Activated CD8-positive, alpha-beta memory T cell treated with anti-CD3 and anti-CD28 coated beads, Interleukin-2, amount 10 ng/mL, durations not matched to agents 7 days and 5 days (primary cell): ENCODE measurements at regions not wholly inside any gene's neighbourhood (a gene's known extent, or its start where the extent isn't known, plus 50 kb on each side); places are given as distances from the start of the nearest gene placed in this dataset.
A peak's percentile ranks its signal among the peaks of the same experiment; 100 is the strongest.
"Not testable (repeated sequence)": the region's sequence is repeated elsewhere in the genome, so short reads cannot be mapped to it uniquely, and the experiment has no call there.

ENCODE experiments used
- ATAC-seq: fragments of 150-1000 bp; cut with Tn5 transposase; one replicate; pipeline ENCODE4 v1.10.0; 2021; ENCODE audit warnings: moderate library complexity
- CTCF ChIA-PET: fragments of 350-600 bp; sonication (Branson Sonifier 250); formaldehyde crosslinking; loops from one replicate; lab custom pipeline; 2021; ENCODE audit warnings: antibody characterized with exemption; lab: Charles Lee
- DNase-seq: peaks from one replicate; pipeline ENCODE4 v3.0.0-alpha.2; 2020
- H3K27ac Mint-ChIP-seq: one replicate; pipeline ENCODE4 v1.8.0; 2021; ENCODE audit warnings: mild to moderate bottlenecking, mixed read lengths
- H3K27me3 Mint-ChIP-seq: one replicate; pipeline ENCODE4 v1.8.0; 2021; ENCODE audit warnings: mixed read lengths
- H3K36me3 Mint-ChIP-seq: one replicate; pipeline ENCODE4 v1.8.0; 2021; ENCODE audit warnings: mild to moderate bottlenecking, mixed read lengths
- H3K4me1 Mint-ChIP-seq: one replicate; pipeline ENCODE4 v1.8.0; 2021; ENCODE audit warnings: mixed read lengths
- H3K4me3 Mint-ChIP-seq: one replicate; pipeline ENCODE4 v1.8.0; 2021; ENCODE audit warnings: mild to moderate bottlenecking, moderate library complexity, mixed read lengths
- H3K9me3 Mint-ChIP-seq: one replicate; pipeline ENCODE4 v1.8.0; 2022; ENCODE audit warnings: low read depth, mixed read lengths

- H3K4me3 Mint-ChIP-seq = no peak overlapping the region
- DNase-seq (no peak), ATAC-seq (no peak)
- CTCF ChIA-PET = no interaction called here
- peaks cover 5% of the 10 kb centered on the region for H3K4me1 Mint-ChIP-seq
- peaks cover 17% of the 10 kb centered on the region for H3K27me3 Mint-ChIP-seq
- no peaks in the 10 kb centered on the region for H3K36me3 Mint-ChIP-seq
- no peak overlapping the region for H3K27ac Mint-ChIP-seq
- no peaks in the 10 kb centered on the region for H3K9me3 Mint-ChIP-seq
These were observed 185.0 kb upstream of the NRXN3 start for GRCh38 chr14:77985211-77985615.

GRCh38 chr14:77986773-77987172 is 183.4 kb upstream of the NRXN3 start:
- H3K27me3 Mint-ChIP-seq = peaks cover 7% of the 10 kb centered on the region
- H3K4me3 Mint-ChIP-seq = no peak overlapping the region
- CTCF ChIA-PET = no interaction called here
- DNase-seq = no peak
- H3K9me3 Mint-ChIP-seq = no peaks in the 10 kb centered on the region
- H3K4me1 Mint-ChIP-seq = peaks cover 4% of the 10 kb centered on the region
- no peaks in the 10 kb centered on the region for H3K36me3 Mint-ChIP-seq
- H3K27ac Mint-ChIP-seq = no peak overlapping the region
- ATAC-seq = no peak

DNA sequence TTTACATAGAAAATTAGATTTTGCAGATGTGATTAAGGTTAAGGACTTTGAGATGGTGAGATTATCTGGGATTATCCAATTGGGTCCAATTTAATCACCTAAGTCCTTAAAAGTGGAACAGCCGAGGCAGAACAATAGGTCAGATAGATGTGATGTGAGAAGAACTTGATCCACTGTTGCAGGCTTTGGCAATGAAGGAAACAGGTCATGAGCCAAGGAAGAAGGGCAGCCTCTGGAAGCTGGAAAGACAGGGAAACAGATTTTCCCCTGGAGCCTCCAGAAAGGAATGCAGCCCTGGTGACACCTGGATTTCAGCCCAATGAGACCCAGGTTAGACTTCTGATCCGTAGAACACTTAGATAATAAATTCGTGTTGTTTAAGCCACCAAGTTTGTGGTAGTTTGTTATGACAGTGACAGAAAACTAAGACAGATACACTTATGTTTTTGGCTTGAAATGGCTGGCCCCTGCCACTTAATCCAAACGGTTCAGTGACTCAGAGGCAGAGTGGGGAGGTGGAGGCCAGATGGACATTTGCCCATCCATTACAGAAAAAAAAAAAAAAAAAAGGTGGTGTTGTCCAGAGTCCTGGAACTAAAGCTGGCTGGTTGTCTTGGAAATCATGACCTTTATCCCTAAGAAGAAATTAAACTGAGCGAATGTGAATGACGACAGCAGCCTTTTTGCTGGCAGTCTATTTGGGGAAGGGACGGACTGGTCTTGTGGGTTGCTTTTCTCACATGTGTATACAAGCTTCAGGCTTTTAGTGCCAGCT is 181.9 kb upstream of the NRXN3 start:
- Mint-ChIP-seq H3K9me3 (no peaks in the 10 kb centered on the region), H3K27ac (no peak overlapping the region), H3K4me3 (no peak overlapping the region), H3K4me1 (peaks cover 4% of the 10 kb centered on the region), H3K27me3 (peaks cover 7% of the 10 kb centered on the region), H3K36me3 (no peaks in the 10 kb centered on the region)
- ATAC-seq (no peak), DNase-seq (no peak)
- CTCF ChIA-PET = no interaction called here

GRCh38 chr14:77988970-77989369 is 181.2 kb upstream of the NRXN3 start:
- Mint-ChIP-seq H3K9me3 (no peaks in the 10 kb centered on the region), H3K27ac (no peak overlapping the region), H3K36me3 (no peaks in the 10 kb centered on the region), H3K27me3 (peaks cover 7% of the 10 kb centered on the region), H3K4me1 (peaks cover 4% of the 10 kb centered on the region), H3K4me3 (no peak overlapping the region)
- no peak for ATAC-seq
- CTCF ChIA-PET = no interaction called here
- no peak for DNase-seq

GRCh38 chr14:77989441-77989991 is 180.7 kb upstream of the NRXN3 start:
- CTCF ChIA-PET = no interaction called here
- Mint-ChIP-seq H3K27me3 (peaks cover 7% of the 10 kb centered on the region), H3K4me3 (no peak overlapping the region), H3K36me3 (no peaks in the 10 kb centered on the region), H3K4me1 (peaks cover 4% of the 10 kb centered on the region), H3K27ac (no peak overlapping the region), H3K9me3 (no peaks in the 10 kb centered on the region)
- ATAC-seq (no peak), DNase-seq (no peak)

- Mint-ChIP-seq H3K4me1 (no peaks in the 10 kb centered on the region), H3K27me3 (peaks cover 7% of the 10 kb centered on the region), H3K9me3 (no peaks in the 10 kb centered on the region), H3K27ac (no peak overlapping the region), H3K4me3 (no peak overlapping the region), H3K36me3 (no peaks in the 10 kb centered on the region)
- DNase-seq (no peak), ATAC-seq (no peak)
- CTCF ChIA-PET = no interaction called here
These were observed 179.8 kb upstream of the NRXN3 start for GRCh38 chr14:77990337-77990736.

DNA sequence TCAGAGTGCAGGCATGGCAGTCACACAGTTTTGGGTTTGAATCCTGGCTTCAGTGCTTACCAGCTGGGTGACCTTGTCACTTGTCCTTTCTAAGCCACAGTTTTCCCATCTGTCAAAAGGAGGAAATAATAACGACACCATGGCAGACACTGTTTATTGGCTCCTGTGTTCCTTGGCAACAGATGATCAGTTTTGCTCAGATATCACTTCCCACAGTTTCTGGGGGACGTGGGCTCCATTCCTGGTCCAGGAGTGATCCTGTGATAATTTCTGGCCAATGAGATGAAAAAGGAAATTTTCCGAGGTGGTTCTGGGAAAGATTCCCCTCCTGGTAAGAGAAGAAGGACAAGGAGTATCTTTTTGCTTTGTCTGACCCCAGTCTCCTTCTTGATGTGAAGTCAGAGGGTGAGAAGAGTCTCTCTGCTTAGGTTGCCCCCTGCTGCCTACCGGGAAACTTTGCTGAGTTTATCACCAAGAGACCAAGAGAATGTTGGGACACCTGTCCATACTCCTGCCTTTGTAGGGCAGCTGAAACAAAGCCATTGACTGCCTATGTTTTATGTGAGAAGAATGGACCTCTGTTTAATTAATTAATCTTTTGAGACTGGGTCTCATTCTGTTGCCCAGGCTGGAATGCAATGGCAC is 178.9 kb upstream of the NRXN3 start:
- no peak for ATAC-seq
- H3K9me3 Mint-ChIP-seq = no peaks in the 10 kb centered on the region
- no peak overlapping the region for H3K4me3 Mint-ChIP-seq
- no peak for DNase-seq
- no peak overlapping the region for H3K27ac Mint-ChIP-seq
- CTCF ChIA-PET = interaction anchor here (0.7 kb wide), 1 partner anchor 131 kb away, joined by 3 read pairs; no protein-coding TSS in a partner anchor
- H3K27me3 Mint-ChIP-seq = peaks cover 7% of the 10 kb centered on the region
- H3K36me3 Mint-ChIP-seq = no peaks in the 10 kb centered on the region
- no peaks in the 10 kb centered on the region for H3K4me1 Mint-ChIP-seq

- no peak overlapping the region for H3K4me3 Mint-ChIP-seq
- peaks cover 15% of the 10 kb centered on the region for H3K4me1 Mint-ChIP-seq
- DNase-seq (peak; percentile 46), ATAC-seq (peak; percentile 82)
- peaks cover 4% of the 10 kb centered on the region for H3K36me3 Mint-ChIP-seq
- H3K9me3 Mint-ChIP-seq = peaks cover 13% of the 10 kb centered on the region
- peaks cover 17% of the 10 kb centered on the region for H3K27me3 Mint-ChIP-seq
- CTCF ChIA-PET = no interaction called here
- H3K27ac Mint-ChIP-seq = no peak overlapping the region
These were observed 164.8 kb upstream of the NRXN3 start for GRCh38 chr14:78005325-78005724.

DNA sequence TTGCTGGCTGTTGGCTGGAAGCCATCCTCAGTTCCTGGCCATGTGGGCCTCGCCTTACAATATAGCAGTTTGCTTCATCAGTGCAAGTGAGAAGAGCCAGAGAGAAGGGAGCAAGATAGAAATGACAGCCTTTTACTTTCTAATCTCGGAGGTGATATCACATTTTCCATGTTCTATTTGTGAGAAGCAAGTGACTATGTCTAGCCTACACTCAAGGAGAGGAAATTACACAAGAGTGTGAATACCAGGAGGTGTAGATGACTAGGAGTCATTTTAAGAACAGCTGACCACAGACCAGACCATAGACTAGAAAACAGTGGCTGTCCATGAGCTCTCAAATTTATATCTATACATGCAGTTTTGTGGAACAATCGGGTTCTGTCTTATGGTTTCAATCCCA is 163.0 kb upstream of the NRXN3 start:
- peaks cover 17% of the 10 kb centered on the region for H3K27me3 Mint-ChIP-seq
- peaks cover 12% of the 10 kb centered on the region for H3K9me3 Mint-ChIP-seq
- no peak overlapping the region for H3K27ac Mint-ChIP-seq
- ATAC-seq = peak; percentile 74
- H3K4me1 Mint-ChIP-seq = peaks cover 15% of the 10 kb centered on the region
- H3K36me3 Mint-ChIP-seq = peaks cover 4% of the 10 kb centered on the region
- no peak overlapping the region for H3K4me3 Mint-ChIP-seq
- CTCF ChIA-PET = interaction anchor here (1.2 kb wide), 1 partner anchor 14 kb away, joined by 3 read pairs; no protein-coding TSS in a partner anchor
- DNase-seq = no peak

- H3K4me1 Mint-ChIP-seq = peaks cover 11% of the 10 kb centered on the region
- peaks cover 15% of the 10 kb centered on the region for H3K27me3 Mint-ChIP-seq
- H3K36me3 Mint-ChIP-seq = no peaks in the 10 kb centered on the region
- H3K4me3 Mint-ChIP-seq = no peak overlapping the region
- peaks cover 5% of the 10 kb centered on the region for H3K9me3 Mint-ChIP-seq
- CTCF ChIA-PET = no interaction called here
- DNase-seq (no peak), ATAC-seq (no peak)
- H3K27ac Mint-ChIP-seq = no peak overlapping the region
These were observed 159.5 kb upstream of the NRXN3 start for GRCh38 chr14:78010688-78011087.

- H3K36me3 Mint-ChIP-seq, H3K9me3 Mint-ChIP-seq, H3K4me3 Mint-ChIP-seq, H3K27ac Mint-ChIP-seq, CTCF ChIA-PET, H3K4me1 Mint-ChIP-seq, ATAC-seq, DNase-seq: not testable (repeated sequence)
- H3K27me3 Mint-ChIP-seq = peaks cover 16% of the 10 kb centered on the region
These were observed 156.3 kb upstream of the NRXN3 start for GRCh38 chr14:78013911-78014310.

GRCh38 chr14:78016532-78016931 is 153.6 kb upstream of the NRXN3 start:
- H3K4me1 Mint-ChIP-seq = no peaks in the 10 kb centered on the region
- H3K9me3 Mint-ChIP-seq = no peaks in the 10 kb centered on the region
- H3K36me3 Mint-ChIP-seq = no peaks in the 10 kb centered on the region
- DNase-seq (no peak), ATAC-seq (no peak)
- H3K27me3 Mint-ChIP-seq = peaks cover 5% of the 10 kb centered on the region
- CTCF ChIA-PET = no interaction called here
- H3K4me3 Mint-ChIP-seq = no peak overlapping the region
- H3K27ac Mint-ChIP-seq = no peak overlapping the region

- CTCF ChIA-PET = no interaction called here
- Mint-ChIP-seq H3K27me3 (peaks cover 5% of the 10 kb centered on the region), H3K27ac (no peak overlapping the region), H3K36me3 (no peaks in the 10 kb centered on the region), H3K4me3 (no peak overlapping the region), H3K9me3 (no peaks in the 10 kb centered on the region), H3K4me1 (no peaks in the 10 kb centered on the region)
- DNase-seq (no peak), ATAC-seq (no peak)
These were observed 151.9 kb upstream of the NRXN3 start for GRCh38 chr14:78018283-78018682.

- Mint-ChIP-seq H3K36me3 (no peaks in the 10 kb centered on the region), H3K9me3 (no peaks in the 10 kb centered on the region), H3K4me3 (no peak overlapping the region), H3K4me1 (no peaks in the 10 kb centered on the region), H3K27ac (no peak overlapping the region), H3K27me3 (no peaks in the 10 kb centered on the region)
- CTCF ChIA-PET = interaction anchor here (0.9 to 1.7 kb wide), 3 partner anchors 15 to 160 kb away, joined by 3 to 5 read pairs (median 3); no protein-coding TSS in a partner anchor
- DNase-seq = peak; percentile 69
- peak; percentile 53 for ATAC-seq
These were observed 148.1 kb upstream of the NRXN3 start for GRCh38 chr14:78022059-78022458.
